Upper lobe of left lung (tissue), 6 donors: ENCODE measurements at regions not wholly inside any gene's neighbourhood (a gene's known extent, or its start where the extent isn't known, plus 50 kb on each side); places are given as distances from the start of the nearest gene placed in this dataset.

Source experiments
- ATAC-seq, 2 donors: fragments of 200-7000 bp; cut with Tn5 transposase; one replicate each; pipeline ENCODE4 v1.9.1; 2022; ENCODE audit warnings: mild to moderate bottlenecking in 2 of 2, moderate library complexity in 2 of 2; ENCODE audit not compliant: low FRiP score in 2 of 2
- DNase-seq, 2 donors: peaks; one replicate each; pipeline ENCODE4 v3.0.0-alpha.2; 2019 to 2020
- H3K27ac ChIP-seq, 4 donors: fragments of 200-600 bp; sonication (generic); one replicate each; pipeline ENCODE4 v1.5.1; 2016 to 2019
- H3K27me3 ChIP-seq, 4 donors: fragments of 200-600 bp; sonication (generic); one replicate each; pipeline ENCODE4 v1.5.1; 2017 to 2019
- H3K36me3 ChIP-seq, 4 donors: fragments of 200-600 bp; sonication (generic); one replicate each; pipeline ENCODE4 v1.5.1; 2016 to 2019
- H3K4me1 ChIP-seq, 4 donors: fragments of 200-600 bp; sonication (generic); one replicate each; pipeline ENCODE4 v1.5.1; 2018 to 2019
- H3K4me3 ChIP-seq, 4 donors: fragments of 200-600 bp; sonication (generic); one replicate each; pipeline ENCODE4 v1.5.1; 2017 to 2019; ENCODE audit warnings: mild to moderate bottlenecking in 2 of 4, moderate library complexity in 1 of 4
- H3K9me3 ChIP-seq, 4 donors: fragments of 200-600 bp; sonication (generic); one replicate each; pipeline ENCODE4 v1.5.1; 2018 to 2019
- CTCF ChIP-seq, 6 experiments: fragments of 450-650 bp in 4 of 6; fragments of 200-600 bp in 2 of 6; sonication (generic) in 2 of 6; IDR thresholded peaks; one replicate each; pipeline ENCODE4 v1.5.1; 2016 to 2019; ENCODE audit warnings: antibody characterized with exemption in 6 of 6
- EP300 ChIP-seq, 4 donors: sonication (generic); formaldehyde crosslinking; IDR thresholded peaks; one replicate each; pipeline ENCODE4 v1.5.1; 2017; ENCODE audit warnings: antibody characterized with exemption in 4 of 4, control low read depth in 2 of 4
- POLR2A ChIP-seq, 4 donors: fragments of 450-650 bp; IDR thresholded peaks; one replicate each; pipeline ENCODE4 v1.5.1; 2016 to 2017; ENCODE audit warnings: antibody characterized with exemption in 4 of 4, mild to moderate bottlenecking in 2 of 4
- POLR2AphosphoS5 ChIP-seq, 2 donors: sonication (generic); formaldehyde crosslinking; IDR thresholded peaks; one replicate each; pipeline ENCODE4 v1.5.1; 2017; ENCODE audit warnings: antibody characterized with exemption in 2 of 2
- WGBS, 2 donors: methylation state at CpG; one replicate each; pipeline ENCODE4 v1.1.5; 2017 to 2018; 5-methylcytosine and 5-hydroxymethylcytosine counted together
- donor health status: DM: no; HTN: no; CAD: no; lungs with moderate emphysema.
- donor health status: DM: no; HTN: yes; CAD: no; lungs with severe emphysema.

- DNase-seq (no peak), ATAC-seq (no peak)
- Histone ChIP-seq H3K4me3 (no peak overlapping the region), H3K36me3 (no peaks in the 10 kb centered on the region), H3K27ac (no peak overlapping the region), H3K9me3 (peaks cover 0 to 6% (median 0%) of the 10 kb centered on the region in 4 donors), H3K27me3 (no peaks in the 10 kb centered on the region), H3K4me1 (no peaks in the 10 kb centered on the region)
- TF ChIP-seq POLR2A (IDR thresholded peaks at IDR 0.05): no peak
- TF ChIP-seq EP300 (IDR thresholded peaks at IDR 0.05): no peak
- no peak for TF ChIP-seq CTCF (IDR thresholded peaks at IDR 0.05)
- no peak for TF ChIP-seq POLR2AphosphoS5 (IDR thresholded peaks at IDR 0.05)
Observed at GRCh38 chr14:43649508-43649907, 857.6 kb downstream of the FSCB start.

GRCh38 chr14:43647302-43647701 lies 859.8 kb downstream of the FSCB start:
- Histone ChIP-seq H3K27me3 (no peaks in the 10 kb centered on the region), H3K4me3 (no peak overlapping the region), H3K9me3 (peaks cover 0 to 6% (median 0%) of the 10 kb centered on the region in 4 donors), H3K4me1 (no peaks in the 10 kb centered on the region), H3K36me3 (no peaks in the 10 kb centered on the region), H3K27ac (no peak overlapping the region)
- ATAC-seq: no peak
- TF ChIP-seq CTCF (IDR thresholded peaks at IDR 0.05) (no peak), POLR2A (IDR thresholded peaks at IDR 0.05) (no peak), POLR2AphosphoS5 (IDR thresholded peaks at IDR 0.05) (no peak)
- DNase-seq: peak in 1 of 2 donors; percentile 20
- WGBS, 2 donors: 73 to 81% methylated on average over 4 of the region's 4 CpGs

GRCh38 chr14:43640718-43641267 lies 866.3 kb downstream of the FSCB start:
- Histone ChIP-seq H3K4me3 (no peak overlapping the region), H3K9me3 (no peaks in the 10 kb centered on the region), H3K27ac (no peak overlapping the region), H3K27me3 (no peaks in the 10 kb centered on the region), H3K36me3 (no peaks in the 10 kb centered on the region), H3K4me1 (no peaks in the 10 kb centered on the region)
- ATAC-seq: no peak
- no peak for TF ChIP-seq EP300 (IDR thresholded peaks at IDR 0.05)
- DNase-seq: no peak
- 81 to 82% methylated on average over 1 to 2 of the region's 2 CpGs for WGBS, 2 donors

GRCh38 chr14:43625294-43625693 lies 881.8 kb downstream of the FSCB start:
- Histone ChIP-seq H3K27ac (no peak overlapping the region), H3K27me3 (no peaks in the 10 kb centered on the region), H3K4me1 (no peaks in the 10 kb centered on the region), H3K36me3 (no peaks in the 10 kb centered on the region), H3K9me3 (no peaks in the 10 kb centered on the region), H3K4me3 (no peak overlapping the region)
- no peak for DNase-seq
- no peak for ATAC-seq
- TF ChIP-seq POLR2AphosphoS5 (IDR thresholded peaks at IDR 0.05) (no peak), POLR2A (IDR thresholded peaks at IDR 0.05) (no peak), EP300 (IDR thresholded peaks at IDR 0.05) (no peak), CTCF (IDR thresholded peaks at IDR 0.05) (no peak)
- 86 to 89% methylated on average over 4 of the region's 4 CpGs for WGBS, 2 donors

GRCh38 chr14:43621282-43621681 lies 885.8 kb downstream of the FSCB start:
- Histone ChIP-seq H3K27me3 (no peaks in the 10 kb centered on the region), H3K9me3 (peaks cover 0 to 4% (median 0%) of the 10 kb centered on the region in 4 donors), H3K4me1 (no peaks in the 10 kb centered on the region), H3K36me3 (no peaks in the 10 kb centered on the region), H3K27ac (no peak overlapping the region), H3K4me3 (no peak overlapping the region)
- ATAC-seq (no peak), DNase-seq (no peak)
- TF ChIP-seq CTCF (IDR thresholded peaks at IDR 0.05): no peak
- TF ChIP-seq POLR2AphosphoS5 (IDR thresholded peaks at IDR 0.05): no peak
- TF ChIP-seq EP300 (IDR thresholded peaks at IDR 0.05): no peak
- TF ChIP-seq POLR2A (IDR thresholded peaks at IDR 0.05): no peak
